Activated naive CD4-positive, alpha-beta T cell treated with anti-CD3 and anti-CD28 coated beads, Interleukin-2, amount 50 U/mL, for 16 hours (primary cell): ENCODE measurements at regions not wholly inside any gene's neighbourhood (a gene's known extent, or its start where the extent isn't known, plus 50 kb on each side); places are given as distances from the start of the nearest gene placed in this dataset.
"Not testable (repeated sequence)": the region's sequence is repeated elsewhere in the genome, so short reads cannot be mapped to it uniquely, and the experiment has no call there.

Source experiments
- DNase-seq: peaks from one replicate; pipeline ENCODE4 v3.0.0-alpha.2; 2020

GRCh38 chr14:84273181-84273580 is 1256.8 kb upstream of the FLRT2 start:
- no peak for DNase-seq

DNA sequence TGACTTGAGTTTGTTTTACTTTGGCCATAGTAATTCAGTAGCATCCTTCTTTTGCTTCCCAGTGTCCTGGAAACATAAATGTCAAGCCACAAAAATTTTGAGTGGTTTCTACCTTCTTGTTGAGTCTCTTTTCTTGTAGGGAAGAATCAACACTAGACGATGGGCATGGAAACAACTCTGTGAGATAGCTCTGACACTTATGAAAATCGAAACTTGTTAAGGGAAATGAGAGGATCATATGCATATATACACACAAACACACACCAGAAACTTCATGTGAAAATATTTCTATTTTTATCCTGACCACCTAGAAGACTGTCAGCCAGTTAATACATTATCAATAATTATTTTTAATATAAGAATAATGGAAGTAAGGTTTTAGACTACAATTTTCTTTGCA is 1247.3 kb upstream of the FLRT2 start:
- DNase-seq, result no peak

- no peak for DNase-seq
These were observed 1241.2 kb upstream of the FLRT2 start for GRCh38 chr14:84288781-84289180.

GRCh38 chr14:84298663-84299195 is 1231.2 kb upstream of the FLRT2 start:
- no peak for DNase-seq

- no peak for DNase-seq
These were observed 1226.8 kb upstream of the FLRT2 start for GRCh38 chr14:84303140-84303539.

DNA sequence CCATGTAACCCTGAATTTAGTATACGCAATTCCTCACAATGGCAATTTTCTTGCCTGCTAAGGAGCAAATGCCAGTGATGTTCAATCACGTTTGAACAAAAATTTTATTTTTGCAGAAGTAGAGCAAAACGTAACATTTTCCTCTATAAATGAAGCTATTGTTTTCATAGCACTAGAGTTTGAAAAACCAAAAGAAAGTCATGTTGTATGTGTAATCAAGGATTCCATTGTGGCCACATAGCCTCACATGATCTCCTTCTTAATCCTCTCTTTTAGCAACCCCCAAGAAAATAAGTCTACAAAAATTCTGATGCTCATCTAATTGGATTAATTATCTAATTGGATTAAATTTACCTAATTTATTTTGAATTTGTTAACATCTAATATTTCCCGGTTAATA is 1217.4 kb upstream of the FLRT2 start:
- DNase-seq, result no peak

DNA sequence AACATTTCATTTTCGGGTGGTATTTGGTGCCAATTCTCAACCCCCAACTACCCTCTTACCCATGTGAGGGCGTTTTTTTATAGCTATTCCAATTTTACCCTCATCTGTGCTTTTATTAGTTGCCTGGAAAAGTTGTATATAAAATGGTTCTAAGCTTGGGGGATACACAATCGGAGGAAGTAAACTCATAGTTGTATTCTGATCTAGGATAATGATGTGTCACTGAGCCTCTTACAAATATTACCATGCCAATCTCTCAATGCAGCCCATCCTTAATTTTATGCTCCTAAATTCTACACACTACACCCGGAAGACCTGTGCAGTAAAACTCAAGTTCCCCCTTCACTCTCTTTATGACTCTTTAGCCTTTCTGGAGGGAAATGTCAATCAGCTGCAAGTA is 1206.5 kb upstream of the FLRT2 start:
- DNase-seq, result no peak

DNA sequence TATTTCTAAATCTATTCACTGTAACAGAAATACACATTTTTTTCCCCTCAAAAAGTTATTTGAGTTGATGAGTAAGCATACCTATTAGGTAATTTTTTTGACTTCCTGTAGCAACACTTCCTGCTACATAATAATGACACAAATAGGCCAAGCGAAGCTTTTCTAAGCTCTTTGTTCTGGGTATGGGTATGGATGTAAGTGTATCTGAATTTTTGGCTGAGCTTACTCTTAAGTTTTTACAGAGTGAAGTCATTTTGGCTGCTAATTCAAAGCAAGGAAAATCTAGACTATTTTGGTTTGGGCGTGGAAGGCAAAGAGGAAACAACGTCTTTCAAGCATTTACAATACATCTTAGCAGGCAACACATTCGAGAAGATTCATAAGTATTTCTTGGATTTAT is 1206.0 kb upstream of the FLRT2 start:
- no peak for DNase-seq

DNA sequence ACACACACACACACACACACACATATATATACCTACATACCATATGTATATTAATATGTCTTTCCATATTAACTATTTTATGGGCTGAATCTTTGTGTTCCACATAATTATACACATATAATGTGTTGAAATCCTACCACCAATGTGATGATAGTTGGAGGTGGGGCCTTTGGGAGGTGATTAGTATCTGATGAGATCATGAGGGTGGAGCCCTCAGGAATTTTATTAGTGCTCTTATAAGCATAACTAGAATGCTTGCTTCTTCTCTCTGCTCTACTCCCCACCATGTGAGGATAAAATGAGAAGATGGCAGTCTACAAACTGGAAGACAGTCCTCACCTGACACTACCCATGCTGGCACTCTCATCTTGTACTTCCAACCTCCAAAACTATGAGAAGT is 1193.5 kb upstream of the FLRT2 start:
- DNase-seq, result no peak

- DNase-seq, result no peak
These were observed 1189.0 kb upstream of the FLRT2 start for GRCh38 chr14:84340938-84341337.

- DNase-seq, result not testable (repeated sequence)
These were observed 1188.1 kb upstream of the FLRT2 start for GRCh38 chr14:84341867-84342266.

DNA sequence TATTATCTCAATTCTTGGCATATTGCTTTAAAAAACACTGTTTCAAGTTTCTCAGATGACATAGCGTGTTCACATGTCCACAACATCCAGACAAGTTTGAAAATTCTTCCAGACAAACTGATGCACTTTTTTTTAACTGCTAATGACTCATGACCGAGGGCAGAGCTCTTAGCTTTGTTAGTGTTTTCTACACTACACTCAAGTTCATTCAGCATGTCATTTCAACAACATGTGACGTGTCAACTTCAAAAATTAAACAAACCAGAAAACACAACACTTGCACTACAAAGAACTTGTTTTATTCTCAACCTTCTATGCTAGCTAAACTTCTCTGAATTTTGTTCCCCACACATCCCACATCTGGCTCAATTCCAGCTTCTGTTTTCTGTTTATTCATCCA is 1186.3 kb upstream of the FLRT2 start:
- no peak for DNase-seq

DNA sequence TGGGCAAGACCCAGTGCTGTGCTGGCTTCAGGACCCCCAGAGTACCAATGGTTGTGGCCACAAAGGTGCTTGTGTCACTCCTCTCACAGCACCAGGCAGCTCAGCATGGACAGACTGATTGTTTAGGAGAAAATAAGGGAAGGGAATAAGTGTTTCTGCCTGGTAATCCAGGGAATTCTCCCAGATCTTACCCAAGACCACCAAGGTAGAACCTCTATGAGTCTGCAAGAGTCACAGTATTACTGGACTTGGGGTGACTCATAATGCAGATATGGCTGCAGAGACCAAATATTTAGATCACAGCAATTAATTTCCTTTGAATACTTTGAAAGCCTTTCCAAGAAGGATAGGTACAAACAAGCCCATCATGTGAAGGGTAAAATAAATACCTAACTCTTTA is 1178.3 kb upstream of the FLRT2 start:
- no peak for DNase-seq

DNA sequence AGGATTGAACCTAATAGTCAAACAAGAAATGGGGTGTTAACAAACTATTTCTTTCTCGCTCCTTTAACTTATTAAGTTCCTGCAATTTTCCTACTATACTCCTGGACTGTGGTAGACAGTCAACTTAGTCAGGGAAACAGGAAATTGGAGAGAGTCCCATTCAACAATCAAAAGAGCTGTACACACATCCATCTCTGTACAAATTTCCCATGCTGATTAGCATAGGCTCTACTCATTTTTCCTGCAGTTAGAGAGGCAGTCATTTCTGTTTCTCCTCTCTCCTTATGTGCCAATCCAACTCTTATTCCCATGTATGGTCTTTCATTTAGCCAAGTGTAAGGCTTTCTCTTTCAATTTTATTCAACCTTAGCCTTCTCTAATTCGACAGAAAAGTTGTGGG is 1168.5 kb upstream of the FLRT2 start:
- no peak for DNase-seq

GRCh38 chr14:84375235-84375634 is 1154.7 kb upstream of the FLRT2 start:
- no peak for DNase-seq

GRCh38 chr14:84390010-84390409 is 1139.9 kb upstream of the FLRT2 start:
- no peak for DNase-seq

DNA sequence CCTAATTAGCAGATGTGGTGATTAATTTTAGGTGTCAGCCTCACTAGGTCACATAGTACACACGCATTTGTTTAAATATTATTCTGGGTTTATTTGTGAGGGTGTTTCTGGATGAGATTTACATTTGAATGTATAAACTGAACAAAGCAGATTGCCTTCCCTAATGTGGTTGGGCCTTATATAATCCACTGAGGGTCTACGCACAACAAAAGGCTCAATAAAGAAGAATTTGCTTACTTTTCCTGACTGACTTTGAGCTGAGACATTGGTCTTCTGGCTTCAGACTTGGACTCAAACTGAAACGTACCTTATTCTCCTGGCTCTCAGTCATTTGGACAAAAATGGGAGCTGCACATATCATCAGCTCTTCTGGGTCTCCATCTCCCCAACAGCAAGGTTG is 1132.3 kb upstream of the FLRT2 start:
- DNase-seq, result no peak

- DNase-seq, result no peak
These were observed 1130.5 kb upstream of the FLRT2 start for GRCh38 chr14:84399296-84399910.

DNA sequence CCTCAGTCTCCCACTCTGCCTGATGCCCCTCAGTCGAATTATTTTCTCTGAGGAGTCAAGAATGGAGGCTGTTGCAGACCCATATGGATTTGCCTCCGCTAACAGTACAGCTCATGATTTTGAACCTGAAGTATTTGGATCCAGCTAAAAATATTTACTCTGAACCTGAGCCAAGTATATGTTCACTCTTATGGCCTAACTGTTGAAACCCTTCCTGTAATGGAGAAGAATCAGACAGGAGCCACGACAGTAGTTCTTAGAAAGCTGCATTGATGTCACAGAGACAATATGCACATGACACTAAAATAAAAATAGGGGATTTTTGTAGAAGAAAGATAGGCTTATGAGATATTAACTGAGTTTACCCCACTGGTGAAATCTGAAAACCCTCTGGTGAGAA is 1128.3 kb upstream of the FLRT2 start:
- DNase-seq, result no peak

- no peak for DNase-seq
These were observed 1126.4 kb upstream of the FLRT2 start for GRCh38 chr14:84403585-84403984.

DNA sequence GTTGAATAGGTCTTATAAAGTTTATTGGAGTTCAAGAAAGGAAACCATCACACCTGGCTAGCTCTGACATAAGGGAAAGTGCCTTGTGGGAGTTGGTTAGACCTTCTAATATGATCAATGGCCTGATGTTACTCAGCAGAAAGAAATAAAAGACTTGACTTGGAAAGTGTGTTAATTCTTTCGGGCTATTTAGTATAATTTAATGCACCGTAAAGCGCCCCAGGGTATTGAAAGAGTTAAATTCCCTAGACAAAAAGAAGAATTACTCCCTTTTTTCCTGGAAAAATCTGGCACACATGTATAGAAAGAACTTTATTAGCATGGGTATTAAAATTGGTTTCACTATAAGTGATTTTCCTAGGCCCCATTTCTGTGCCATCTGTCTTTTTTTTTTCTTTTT is 1125.7 kb upstream of the FLRT2 start:
- no peak for DNase-seq

- DNase-seq, result no peak
These were observed 1120.5 kb upstream of the FLRT2 start for GRCh38 chr14:84409435-84409834.

DNA sequence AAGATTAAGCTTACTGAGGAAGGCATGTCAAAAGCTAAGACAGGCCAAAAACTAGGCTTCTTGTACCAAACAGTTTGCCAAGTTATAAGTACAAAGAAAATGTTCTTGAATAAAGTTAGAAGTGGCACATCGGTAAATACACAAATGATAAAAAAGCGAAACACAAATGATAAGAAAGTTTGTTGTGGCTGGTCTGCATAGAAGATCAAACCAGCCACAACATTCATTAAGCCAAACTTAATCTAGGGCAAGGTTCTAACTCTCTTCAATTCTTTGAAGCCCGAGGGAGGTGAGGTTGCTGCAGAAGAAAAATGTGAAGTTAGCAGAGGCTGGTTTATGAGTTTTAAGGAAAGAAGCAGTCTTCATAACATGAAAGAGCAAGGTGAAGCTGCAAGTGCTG is 1119.6 kb upstream of the FLRT2 start:
- DNase-seq, result no peak

DNA sequence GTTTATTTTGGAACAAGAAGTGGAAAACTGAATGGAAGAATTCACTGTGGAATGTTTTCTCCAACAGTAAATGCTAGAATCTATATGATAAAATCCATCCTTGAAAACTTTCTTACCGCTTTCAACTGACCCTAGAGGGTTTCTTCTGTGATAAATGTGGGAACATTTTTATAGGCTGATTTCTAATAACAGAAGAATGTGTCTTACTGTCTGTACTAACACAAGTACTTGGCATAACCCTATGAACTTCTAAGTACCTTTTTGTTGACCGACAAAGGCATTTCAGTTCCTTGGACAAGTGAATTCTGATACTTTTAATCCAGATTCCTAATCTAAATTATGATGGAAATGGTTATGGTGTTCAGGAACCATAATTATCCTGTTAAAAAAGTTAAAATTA is 1109.7 kb upstream of the FLRT2 start:
- no peak for DNase-seq

- DNase-seq, result no peak
These were observed 1108.3 kb upstream of the FLRT2 start for GRCh38 chr14:84421621-84422020.

GRCh38 chr14:84425968-84426367 is 1104.0 kb upstream of the FLRT2 start:
- DNase-seq, result no peak
